ENCODE measurements at regions not wholly inside any gene's neighbourhood (a gene's known extent, or its start where the extent isn't known, plus 50 kb on each side); places are given as distances from the start of the nearest gene placed in this dataset.

- Histone ChIP-seq H3K9me3 (no peaks in the 10 kb centered on the region), H3K36me3 (no peaks in the 10 kb centered on the region), H3K27me3 (no peaks in the 10 kb centered on the region), H3K4me1 (no peaks in the 10 kb centered on the region), H3K27ac (no peak overlapping the region), H3K4me3 (no peak overlapping the region)
- TF ChIP-seq CTCF (IDR thresholded peaks at IDR 0.05) = no peak
- no peak for TF ChIP-seq POLR2A (IDR thresholded peaks at IDR 0.05)
- DNase-seq = no peak
Measured at GRCh38 chr4:79850626-79851025, 222.4 kb downstream of the ANTXR2 start.

- no peak overlapping the region for H3K27ac ChIP-seq
- TF ChIP-seq CTCF (IDR thresholded peaks at IDR 0.05) (no peak), POLR2A (IDR thresholded peaks at IDR 0.05) (no peak)
- no peaks in the 10 kb centered on the region for H3K4me1 ChIP-seq
- H3K36me3 ChIP-seq = no peaks in the 10 kb centered on the region
- peaks cover 0 to 2% (median under 1%) of the 10 kb centered on the region in 4 donors for H3K9me3 ChIP-seq
- H3K4me3 ChIP-seq = no peak overlapping the region
- H3K27me3 ChIP-seq = no peaks in the 10 kb centered on the region
- no peak for DNase-seq
Measured at GRCh38 chr4:79848329-79848728, 224.7 kb downstream of the ANTXR2 start.

- no peak overlapping the region for H3K27ac ChIP-seq
- no peaks in the 10 kb centered on the region for H3K4me1 ChIP-seq
- H3K27me3 ChIP-seq = no peaks in the 10 kb centered on the region
- DNase-seq = no peak
- peaks cover 0 to 6% (median 2%) of the 10 kb centered on the region in 4 donors for H3K9me3 ChIP-seq
- H3K36me3 ChIP-seq = no peaks in the 10 kb centered on the region
- no peak overlapping the region for H3K4me3 ChIP-seq
- no peak for TF ChIP-seq CTCF (IDR thresholded peaks at IDR 0.05)
- no peak for TF ChIP-seq POLR2A (IDR thresholded peaks at IDR 0.05)
Measured at GRCh38 chr4:79847411-79847810, 225.6 kb downstream of the ANTXR2 start.

GRCh38 chr4:79842162-79842561 is 230.9 kb downstream of the ANTXR2 start:
- no peaks in the 10 kb centered on the region for H3K27me3 ChIP-seq
- DNase-seq = no peak
- no peak overlapping the region for H3K4me3 ChIP-seq
- H3K9me3 ChIP-seq = peaks cover 0 to 6% (median 2%) of the 10 kb centered on the region in 4 donors
- TF ChIP-seq CTCF (IDR thresholded peaks at IDR 0.05) = no peak
- TF ChIP-seq POLR2A (IDR thresholded peaks at IDR 0.05) = no peak
- no peak overlapping the region for H3K27ac ChIP-seq
- no peaks in the 10 kb centered on the region for H3K36me3 ChIP-seq
- no peaks in the 10 kb centered on the region for H3K4me1 ChIP-seq

GRCh38 chr4:79833857-79834256 is 239.2 kb downstream of the ANTXR2 start:
- no peaks in the 10 kb centered on the region for H3K27me3 ChIP-seq
- DNase-seq = no peak
- no peak overlapping the region for H3K4me3 ChIP-seq
- H3K27ac ChIP-seq = no peak overlapping the region
- no peaks in the 10 kb centered on the region for H3K36me3 ChIP-seq
- no peaks in the 10 kb centered on the region for H3K4me1 ChIP-seq
- H3K9me3 ChIP-seq = no peaks in the 10 kb centered on the region
- TF ChIP-seq CTCF (IDR thresholded peaks at IDR 0.05) (no peak), POLR2A (IDR thresholded peaks at IDR 0.05) (no peak)
